ENCODE measurements at regions not wholly inside any gene's neighbourhood (a gene's known extent, or its start where the extent isn't known, plus 50 kb on each side); places are given as distances from the start of the nearest gene placed in this dataset.

- no peaks in the 10 kb centered on the region for H3K9me3 Mint-ChIP-seq
- peaks cover 61% of the 10 kb centered on the region for H3K27me3 Mint-ChIP-seq
- H3K36me3 Mint-ChIP-seq: no peaks in the 10 kb centered on the region
- H3K4me1 Mint-ChIP-seq: no peaks in the 10 kb centered on the region
- CTCF ChIA-PET: interaction anchor here (1.0 to 2.0 kb wide), 4 partner anchors 8 to 221 kb away, joined by 3 to 5 read pairs (median 3); no protein-coding TSS in a partner anchor
- DNase-seq: no peak
- no peak overlapping the region for H3K4me3 Mint-ChIP-seq
- no peak overlapping the region for H3K27ac Mint-ChIP-seq
Observed at GRCh38 chr20:33908336-33908735, 85.4 kb upstream of the RALY start.

GRCh38 chr20:33908868-33909267 is 84.8 kb upstream of the RALY start:
- no peaks in the 10 kb centered on the region for H3K9me3 Mint-ChIP-seq
- H3K4me1 Mint-ChIP-seq: no peaks in the 10 kb centered on the region
- H3K27ac Mint-ChIP-seq: no peak overlapping the region
- H3K27me3 Mint-ChIP-seq: peaks cover 60% of the 10 kb centered on the region
- DNase-seq: no peak
- CTCF ChIA-PET: interaction anchor here (1.1 kb wide), 1 partner anchor 221 kb away, joined by 3 read pairs; no protein-coding TSS in a partner anchor
- H3K4me3 Mint-ChIP-seq: no peak overlapping the region
- no peaks in the 10 kb centered on the region for H3K36me3 Mint-ChIP-seq

GRCh38 chr20:33909331-33909921 is 84.3 kb upstream of the RALY start:
- H3K27ac Mint-ChIP-seq: no peak overlapping the region
- DNase-seq: no peak
- H3K9me3 Mint-ChIP-seq: no peaks in the 10 kb centered on the region
- no peak overlapping the region for H3K4me3 Mint-ChIP-seq
- H3K4me1 Mint-ChIP-seq: peaks cover 5% of the 10 kb centered on the region
- H3K27me3 Mint-ChIP-seq: peaks cover 60% of the 10 kb centered on the region
- no peaks in the 10 kb centered on the region for H3K36me3 Mint-ChIP-seq
- CTCF ChIA-PET: no interaction called here

- no peaks in the 10 kb centered on the region for H3K9me3 Mint-ChIP-seq
- no peak for DNase-seq
- H3K27me3 Mint-ChIP-seq: peaks cover 56% of the 10 kb centered on the region
- peaks cover 11% of the 10 kb centered on the region for H3K4me1 Mint-ChIP-seq
- no peaks in the 10 kb centered on the region for H3K36me3 Mint-ChIP-seq
- no peak overlapping the region for H3K27ac Mint-ChIP-seq
- CTCF ChIA-PET: interaction anchor here (1.9 kb wide), 1 partner anchor 160 kb away, joined by 6 read pairs; no protein-coding TSS in a partner anchor
- no peak overlapping the region for H3K4me3 Mint-ChIP-seq
Observed at GRCh38 chr20:33910056-33910455, 83.7 kb upstream of the RALY start.

- Mint-ChIP-seq H3K27ac (no peak overlapping the region), H3K4me1 (peaks cover 18% of the 10 kb centered on the region), H3K9me3 (no peaks in the 10 kb centered on the region), H3K36me3 (no peaks in the 10 kb centered on the region), H3K27me3 (peaks cover 56% of the 10 kb centered on the region), H3K4me3 (no peak overlapping the region)
- CTCF ChIA-PET: interaction anchor here (1.9 kb wide), 1 partner anchor 159 kb away, joined by 6 read pairs; no protein-coding TSS in a partner anchor
- no peak for DNase-seq
Observed at GRCh38 chr20:33910529-33911327, 83.0 kb upstream of the RALY start.

- peak; percentile 72 for DNase-seq
- CTCF ChIA-PET: interaction anchor here (0.7 to 3.5 kb wide), 27 partner anchors 10 to 316 kb away, joined by 3 to 26 read pairs (median 4); partner anchors contain the start of gene EIF2S2
- H3K36me3 Mint-ChIP-seq: no peaks in the 10 kb centered on the region
- no peak overlapping the region for H3K4me3 Mint-ChIP-seq
- no peaks in the 10 kb centered on the region for H3K9me3 Mint-ChIP-seq
- peaks cover 40% of the 10 kb centered on the region for H3K4me1 Mint-ChIP-seq
- peaks cover 37% of the 10 kb centered on the region for H3K27me3 Mint-ChIP-seq
- H3K27ac Mint-ChIP-seq: peak overlapping the region; percentile 43
Observed at GRCh38 chr20:33914919-33915318, 78.8 kb upstream of the RALY start.

GRCh38 chr20:33915726-33916331 is 77.9 kb upstream of the RALY start:
- Mint-ChIP-seq H3K27ac (no peak overlapping the region), H3K4me3 (no peak overlapping the region), H3K4me1 (peaks cover 45% of the 10 kb centered on the region), H3K36me3 (no peaks in the 10 kb centered on the region), H3K9me3 (no peaks in the 10 kb centered on the region), H3K27me3 (peaks cover 34% of the 10 kb centered on the region)
- CTCF ChIA-PET: interaction anchor here (0.7 to 3.5 kb wide), 25 partner anchors 8 to 316 kb away, joined by 3 to 26 read pairs (median 4); no protein-coding TSS in a partner anchor
- peak; percentile 58 for DNase-seq

- no peak overlapping the region for H3K27ac Mint-ChIP-seq
- no peak overlapping the region for H3K4me3 Mint-ChIP-seq
- H3K36me3 Mint-ChIP-seq: no peaks in the 10 kb centered on the region
- no peak for DNase-seq
- no peaks in the 10 kb centered on the region for H3K9me3 Mint-ChIP-seq
- CTCF ChIA-PET: interaction anchor here (1.2 to 3.5 kb wide), 11 partner anchors 8 to 151 kb away, joined by 3 to 26 read pairs (median 4); no protein-coding TSS in a partner anchor
- peaks cover 45% of the 10 kb centered on the region for H3K4me1 Mint-ChIP-seq
- H3K27me3 Mint-ChIP-seq: peaks cover 32% of the 10 kb centered on the region
Observed at GRCh38 chr20:33916768-33917167, 76.9 kb upstream of the RALY start.

GRCh38 chr20:33917831-33918525 is 75.7 kb upstream of the RALY start:
- H3K9me3 Mint-ChIP-seq: no peaks in the 10 kb centered on the region
- no peaks in the 10 kb centered on the region for H3K36me3 Mint-ChIP-seq
- peak overlapping the region; percentile 63 for H3K27ac Mint-ChIP-seq
- H3K4me3 Mint-ChIP-seq: no peak overlapping the region
- peaks cover 45% of the 10 kb centered on the region for H3K4me1 Mint-ChIP-seq
- peak; percentile 30 for DNase-seq
- H3K27me3 Mint-ChIP-seq: peaks cover 20% of the 10 kb centered on the region
- CTCF ChIA-PET: interaction anchor here (0.6 to 1.3 kb wide), 3 partner anchors 39 to 68 kb away, joined by 3 to 4 read pairs (median 3); no protein-coding TSS in a partner anchor

- Mint-ChIP-seq H3K27me3 (peaks cover 13% of the 10 kb centered on the region), H3K27ac (no peak overlapping the region), H3K9me3 (no peaks in the 10 kb centered on the region), H3K36me3 (no peaks in the 10 kb centered on the region), H3K4me3 (no peak overlapping the region), H3K4me1 (peaks cover 45% of the 10 kb centered on the region)
- no peak for DNase-seq
- CTCF ChIA-PET: interaction anchor here (1.4 kb wide), 1 partner anchor 151 kb away, joined by 3 read pairs; no protein-coding TSS in a partner anchor
Observed at GRCh38 chr20:33918662-33919061, 75.0 kb upstream of the RALY start.

- H3K9me3 Mint-ChIP-seq: no peaks in the 10 kb centered on the region
- no peaks in the 10 kb centered on the region for H3K36me3 Mint-ChIP-seq
- H3K27ac Mint-ChIP-seq: peak overlapping the region; percentile 31
- H3K4me3 Mint-ChIP-seq: no peak overlapping the region
- DNase-seq: no peak
- H3K27me3 Mint-ChIP-seq: peaks cover 17% of the 10 kb centered on the region
- H3K4me1 Mint-ChIP-seq: peaks cover 38% of the 10 kb centered on the region
- CTCF ChIA-PET: interaction anchor here (1.4 kb wide), 1 partner anchor 150 kb away, joined by 3 read pairs; no protein-coding TSS in a partner anchor
Observed at GRCh38 chr20:33919653-33920052, 74.1 kb upstream of the RALY start.

- CTCF ChIA-PET: no interaction called here
- DNase-seq: no peak
- H3K27ac Mint-ChIP-seq: no peak overlapping the region
- no peaks in the 10 kb centered on the region for H3K36me3 Mint-ChIP-seq
- H3K4me3 Mint-ChIP-seq: no peak overlapping the region
- H3K4me1 Mint-ChIP-seq: peaks cover 24% of the 10 kb centered on the region
- H3K9me3 Mint-ChIP-seq: no peaks in the 10 kb centered on the region
- H3K27me3 Mint-ChIP-seq: peaks cover 29% of the 10 kb centered on the region
Observed at GRCh38 chr20:33922224-33922623, 71.5 kb upstream of the RALY start.

- Mint-ChIP-seq H3K27me3 (peaks cover 36% of the 10 kb centered on the region), H3K9me3 (no peaks in the 10 kb centered on the region), H3K4me3 (no peak overlapping the region), H3K36me3 (no peaks in the 10 kb centered on the region), H3K27ac (no peak overlapping the region), H3K4me1 (peaks cover 12% of the 10 kb centered on the region)
- no peak for DNase-seq
- CTCF ChIA-PET: no interaction called here
Observed at GRCh38 chr20:33923740-33924139, 70.0 kb upstream of the RALY start.
